ENCODE measurements at regions not wholly inside any gene's neighbourhood (a gene's known extent, or its start where the extent isn't known, plus 50 kb on each side); places are given as distances from the start of the nearest gene placed in this dataset.

DNA sequence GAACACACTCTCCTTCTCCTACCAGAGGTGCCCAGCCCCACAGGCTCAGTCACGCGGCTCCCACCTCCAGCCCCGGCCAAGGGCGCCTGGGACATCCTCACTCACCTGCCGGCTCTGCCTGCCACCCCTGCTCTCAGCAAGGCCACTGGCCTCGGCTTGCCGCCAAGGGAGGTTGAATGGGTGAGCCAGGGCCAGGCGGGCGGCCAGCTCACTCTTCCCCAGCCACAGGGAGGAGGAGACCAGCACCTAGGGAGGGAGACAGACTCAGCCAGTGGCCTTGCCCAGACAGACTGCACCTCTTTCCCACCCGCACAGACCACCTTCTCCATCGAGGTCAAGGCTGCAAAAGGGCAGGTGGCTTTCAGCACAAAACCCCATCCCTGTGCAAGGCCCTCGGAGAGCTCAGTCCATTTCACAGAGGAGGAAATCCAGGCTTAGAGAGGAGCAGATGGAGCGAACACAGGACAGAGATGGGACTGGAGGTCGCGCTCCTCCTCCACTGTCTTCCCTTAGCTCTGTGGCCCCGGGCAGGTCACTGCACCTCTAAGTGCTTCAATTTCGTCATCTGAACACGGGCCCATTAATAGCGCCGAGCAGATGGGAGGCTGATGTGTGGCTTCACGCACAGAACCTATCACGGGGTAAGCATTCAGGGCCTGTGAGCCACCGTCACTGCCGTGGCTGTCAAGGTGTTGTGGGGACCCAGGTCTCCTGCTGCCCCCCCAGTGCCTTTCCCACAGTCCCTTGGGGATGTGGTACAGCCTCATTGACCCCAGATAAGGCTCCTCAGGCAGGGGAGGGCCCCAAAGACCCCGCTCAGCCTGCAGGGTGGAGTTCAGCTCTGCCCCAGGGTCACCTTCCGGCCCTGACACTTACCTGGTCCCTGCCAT lies 56.1 kb downstream of the RMI2 start:
- no peak overlapping the region for H3K4me3 Mint-ChIP-seq
- H3K36me3 Mint-ChIP-seq = no peaks in the 10 kb centered on the region
- no peaks in the 10 kb centered on the region for H3K9me3 Mint-ChIP-seq
- peaks cover 58% of the 10 kb centered on the region for H3K27me3 Mint-ChIP-seq
- CTCF ChIA-PET = interaction anchor here (0.8 to 2.5 kb wide), 6 partner anchors 8 to 447 kb away, joined by 3 to 7 read pairs (median 3); no protein-coding TSS in a partner anchor
- H3K27ac Mint-ChIP-seq = no peak overlapping the region
- peaks cover 2% of the 10 kb centered on the region for H3K4me1 Mint-ChIP-seq
- peak; percentile 8 for DNase-seq

DNA sequence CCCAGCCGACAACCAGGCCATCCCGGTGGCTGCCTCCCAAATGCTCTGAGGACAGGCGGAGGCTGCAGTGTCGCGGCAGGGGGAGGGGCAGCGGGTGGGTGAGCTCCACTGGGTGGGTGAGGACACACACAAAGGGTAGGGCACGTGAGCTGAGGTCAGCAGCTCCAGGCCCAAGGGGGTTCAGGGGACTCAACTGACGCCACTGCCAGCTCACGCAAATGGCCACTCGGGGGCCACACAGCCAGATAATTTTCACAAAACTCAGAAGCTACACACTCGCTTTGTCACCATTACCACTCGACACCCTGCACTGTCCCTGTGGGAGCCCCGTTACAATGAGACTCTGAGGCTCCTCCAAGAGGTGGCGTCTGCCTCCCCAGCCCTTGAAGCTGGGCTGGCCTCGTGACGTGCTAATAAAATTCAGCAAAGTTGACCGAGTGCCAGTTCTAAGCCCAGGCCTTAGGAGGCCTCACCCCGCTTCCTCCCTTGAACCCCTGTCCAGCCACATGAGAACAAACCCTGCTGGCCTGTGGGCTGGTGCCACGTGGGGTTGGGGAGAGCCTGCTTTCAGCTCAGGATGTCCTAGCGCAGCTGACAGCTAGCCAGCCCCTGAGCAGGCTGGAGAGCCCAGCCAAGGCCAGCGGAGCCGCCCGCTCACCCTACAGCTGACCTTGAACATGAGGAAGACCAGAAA lies 56.9 kb downstream of the RMI2 start:
- no peaks in the 10 kb centered on the region for H3K9me3 Mint-ChIP-seq
- peaks cover 50% of the 10 kb centered on the region for H3K27me3 Mint-ChIP-seq
- CTCF ChIA-PET = interaction anchor here (0.7 to 7.2 kb wide), 5 partner anchors 10 to 448 kb away, joined by 3 to 68 read pairs (median 3); no protein-coding TSS in a partner anchor
- no peak overlapping the region for H3K4me3 Mint-ChIP-seq
- no peak for DNase-seq
- no peak overlapping the region for H3K27ac Mint-ChIP-seq
- H3K36me3 Mint-ChIP-seq = no peaks in the 10 kb centered on the region
- H3K4me1 Mint-ChIP-seq = peaks cover 2% of the 10 kb centered on the region

DNA sequence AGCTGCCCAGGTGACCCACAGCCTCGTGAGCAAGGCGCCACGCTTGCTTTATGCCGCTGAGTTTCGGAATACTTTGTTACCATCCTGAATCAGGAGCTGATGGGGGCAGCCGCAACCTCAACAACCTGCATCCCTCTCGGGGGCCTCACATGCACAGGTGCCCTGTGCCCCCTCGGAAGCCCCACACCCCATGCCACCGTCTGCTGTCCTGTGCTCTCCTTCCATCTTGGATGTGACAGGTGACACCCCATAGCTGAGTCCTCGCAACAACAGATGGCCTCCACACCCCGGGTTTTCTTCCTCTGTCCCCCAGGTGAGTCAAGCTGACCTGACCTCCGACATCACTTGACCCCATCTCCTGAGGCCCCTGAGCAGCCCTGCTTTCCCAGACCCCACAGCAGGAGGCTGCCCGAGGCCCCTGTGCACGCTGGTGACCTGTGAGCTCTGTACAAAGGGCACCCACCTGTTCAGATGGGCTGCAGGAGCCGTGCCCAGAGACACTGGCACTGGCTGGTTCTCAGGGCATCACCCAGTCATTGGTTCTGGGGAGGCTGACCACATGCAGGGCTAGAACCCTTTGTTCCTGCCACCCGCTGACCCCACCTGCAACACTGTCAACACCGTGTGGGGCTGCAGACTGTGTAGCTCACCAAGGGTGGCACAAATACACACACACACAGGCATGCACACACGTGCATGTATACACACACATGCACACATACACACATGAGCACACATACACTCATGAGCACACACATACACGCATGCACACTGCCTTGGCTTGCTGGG lies 57.7 kb downstream of the RMI2 start:
- CTCF ChIA-PET = interaction anchor here (0.7 to 7.2 kb wide), 5 partner anchors 11 to 439 kb away, joined by 3 to 68 read pairs (median 4); no protein-coding TSS in a partner anchor
- Mint-ChIP-seq H3K27ac (no peak overlapping the region), H3K36me3 (no peaks in the 10 kb centered on the region), H3K4me1 (peaks cover 4% of the 10 kb centered on the region), H3K4me3 (no peak overlapping the region), H3K27me3 (peaks cover 46% of the 10 kb centered on the region), H3K9me3 (no peaks in the 10 kb centered on the region)
- no peak for DNase-seq

DNA sequence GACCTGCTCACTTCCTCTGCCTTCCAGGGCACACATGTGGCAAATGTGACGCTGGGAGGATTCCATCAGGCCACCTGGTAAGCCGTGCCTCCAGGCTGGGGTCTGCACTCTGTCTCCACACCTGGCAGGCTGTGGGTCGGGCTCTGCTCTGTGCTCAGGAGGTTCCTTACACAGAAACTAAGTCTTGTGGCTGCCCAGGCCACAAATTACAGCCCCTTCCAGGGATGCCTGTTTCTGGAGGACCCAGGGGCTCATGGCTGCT lies 58.2 kb downstream of the RMI2 start:
- no peak for DNase-seq
- H3K4me1 Mint-ChIP-seq = peaks cover 4% of the 10 kb centered on the region
- peaks cover 40% of the 10 kb centered on the region for H3K27me3 Mint-ChIP-seq
- H3K4me3 Mint-ChIP-seq = no peak overlapping the region
- H3K36me3 Mint-ChIP-seq = no peaks in the 10 kb centered on the region
- H3K27ac Mint-ChIP-seq = no peak overlapping the region
- H3K9me3 Mint-ChIP-seq = no peaks in the 10 kb centered on the region
- CTCF ChIA-PET = interaction anchor here (0.7 to 7.2 kb wide), 2 partner anchors 31 to 440 kb away, joined by 4 to 68 read pairs; no protein-coding TSS in a partner anchor

DNA sequence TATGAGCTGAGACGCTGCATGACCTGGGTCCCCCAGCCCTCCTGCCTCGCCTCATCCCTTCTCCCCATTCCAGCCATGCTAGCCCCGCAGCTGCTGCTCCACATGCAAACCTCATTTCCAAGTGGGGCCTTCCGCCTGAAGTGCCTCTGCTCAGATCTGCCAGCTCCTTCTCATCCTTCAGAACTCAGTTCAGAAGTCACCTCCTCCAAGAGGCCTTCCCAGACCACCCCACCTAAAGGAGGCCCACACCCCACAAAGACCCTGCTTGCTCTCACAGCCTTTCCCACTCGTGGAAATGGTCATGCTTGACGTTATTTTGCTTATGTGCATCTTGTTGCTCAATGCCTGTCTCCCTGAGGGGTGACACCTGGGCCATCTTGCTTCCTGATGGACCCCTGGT lies 58.7 kb downstream of the RMI2 start:
- H3K4me3 Mint-ChIP-seq = no peak overlapping the region
- H3K27ac Mint-ChIP-seq = no peak overlapping the region
- no peak for DNase-seq
- CTCF ChIA-PET = interaction anchor here (0.7 to 7.2 kb wide), 4 partner anchors 7 to 450 kb away, joined by 4 to 68 read pairs (median 29); no protein-coding TSS in a partner anchor
- no peaks in the 10 kb centered on the region for H3K9me3 Mint-ChIP-seq
- peaks cover 4% of the 10 kb centered on the region for H3K4me1 Mint-ChIP-seq
- H3K27me3 Mint-ChIP-seq = peaks cover 38% of the 10 kb centered on the region
- H3K36me3 Mint-ChIP-seq = no peaks in the 10 kb centered on the region

DNA sequence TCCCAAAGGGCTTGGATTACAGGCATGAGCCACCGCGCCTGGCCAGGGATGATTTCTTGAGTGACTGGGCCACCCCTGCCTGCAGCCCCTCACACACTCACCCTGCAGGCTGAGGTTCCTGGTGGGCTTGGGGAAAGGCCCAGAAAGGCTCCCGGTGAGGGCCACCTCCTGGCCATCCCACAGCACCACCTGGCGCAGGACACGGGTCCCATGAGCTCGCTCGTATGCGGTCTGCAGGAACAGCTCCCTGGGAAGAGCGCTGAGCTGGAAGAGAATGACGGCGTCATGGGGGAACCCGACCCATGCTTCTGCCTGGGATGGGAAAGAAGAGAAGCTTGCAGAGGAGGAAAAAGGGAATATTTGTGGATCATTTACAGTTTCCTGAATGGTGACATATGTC lies 59.3 kb downstream of the RMI2 start:
- H3K27me3 Mint-ChIP-seq = peaks cover 34% of the 10 kb centered on the region
- no peak overlapping the region for H3K27ac Mint-ChIP-seq
- H3K9me3 Mint-ChIP-seq = no peaks in the 10 kb centered on the region
- no peak overlapping the region for H3K4me3 Mint-ChIP-seq
- no peak for DNase-seq
- CTCF ChIA-PET = interaction anchor here (1.0 to 7.2 kb wide), 8 partner anchors 8 to 451 kb away, joined by 3 to 68 read pairs (median 12); no protein-coding TSS in a partner anchor
- peaks cover 4% of the 10 kb centered on the region for H3K4me1 Mint-ChIP-seq
- no peaks in the 10 kb centered on the region for H3K36me3 Mint-ChIP-seq

DNA sequence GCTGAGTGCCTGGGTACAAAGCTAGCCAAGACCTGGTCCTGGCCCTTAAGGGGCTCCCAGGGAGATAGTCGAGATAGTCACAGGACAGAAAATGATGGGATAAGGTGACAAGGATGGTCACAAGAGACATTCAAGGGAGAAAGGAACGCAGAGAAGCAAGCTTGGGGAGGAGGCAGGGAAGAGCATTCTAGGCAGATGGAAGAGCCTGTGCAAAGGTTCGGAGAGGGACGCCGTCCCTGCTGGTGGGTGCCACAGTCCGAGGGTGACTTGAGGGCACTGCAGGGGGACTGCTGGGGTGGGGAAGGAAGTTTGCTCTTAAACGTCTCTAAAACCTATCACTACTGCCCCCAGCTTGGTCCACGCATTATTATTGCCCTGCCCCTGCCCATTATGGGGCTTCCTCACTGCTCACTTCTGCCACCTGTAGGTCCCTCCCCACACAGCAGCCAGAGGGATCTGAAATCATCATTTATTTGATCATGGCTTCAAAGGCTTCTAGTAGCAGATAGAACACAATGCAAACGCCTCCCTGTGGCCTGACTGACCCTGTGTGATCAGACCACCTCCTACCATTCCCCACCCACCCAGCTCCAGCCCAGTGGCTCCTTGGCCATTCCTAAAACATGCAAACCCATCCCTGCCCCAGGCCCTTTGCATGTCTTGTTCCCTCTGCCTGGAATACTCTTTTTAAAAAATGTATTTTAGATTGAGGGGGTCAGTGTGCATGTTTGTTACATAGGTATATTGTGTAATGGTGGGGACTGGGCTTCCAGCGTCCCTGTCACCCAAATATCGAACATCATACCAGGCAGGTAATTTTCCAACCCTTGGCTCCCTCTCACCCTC lies 60.3 kb downstream of the RMI2 start:
- Mint-ChIP-seq H3K36me3 (no peaks in the 10 kb centered on the region), H3K27ac (no peak overlapping the region), H3K27me3 (peaks cover 28% of the 10 kb centered on the region), H3K4me1 (peaks cover 4% of the 10 kb centered on the region), H3K9me3 (no peaks in the 10 kb centered on the region), H3K4me3 (no peak overlapping the region)
- peak; percentile 78 for DNase-seq
- CTCF ChIA-PET = interaction anchor here (0.7 to 7.2 kb wide), 24 partner anchors 9 to 457 kb away, joined by 3 to 68 read pairs (median 4); no protein-coding TSS in a partner anchor

DNA sequence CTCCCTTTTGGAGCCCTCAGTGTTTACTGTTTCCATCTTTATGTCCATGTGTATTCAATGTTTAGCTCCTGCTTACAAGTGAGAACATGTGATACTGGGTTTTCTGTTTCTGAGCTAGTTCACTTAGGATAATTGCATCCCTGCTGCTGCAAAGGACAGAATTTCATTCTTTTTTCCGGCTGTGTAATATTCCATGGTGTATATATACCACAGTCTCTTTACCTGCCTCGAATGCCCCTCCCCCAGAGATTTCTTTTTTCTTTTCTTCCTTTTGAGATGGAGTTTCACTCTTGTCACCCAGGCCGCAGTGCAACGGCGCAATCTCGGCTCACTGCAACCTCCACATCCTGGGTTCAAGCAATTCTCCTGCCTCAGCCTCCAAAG lies 60.9 kb downstream of the RMI2 start:
- Mint-ChIP-seq H3K27ac (no peak overlapping the region), H3K36me3 (no peaks in the 10 kb centered on the region)
- CTCF ChIA-PET = interaction anchor here (0.8 to 7.2 kb wide), 32 partner anchors 8 to 662 kb away, joined by 3 to 68 read pairs (median 4); no protein-coding TSS in a partner anchor

DNA sequence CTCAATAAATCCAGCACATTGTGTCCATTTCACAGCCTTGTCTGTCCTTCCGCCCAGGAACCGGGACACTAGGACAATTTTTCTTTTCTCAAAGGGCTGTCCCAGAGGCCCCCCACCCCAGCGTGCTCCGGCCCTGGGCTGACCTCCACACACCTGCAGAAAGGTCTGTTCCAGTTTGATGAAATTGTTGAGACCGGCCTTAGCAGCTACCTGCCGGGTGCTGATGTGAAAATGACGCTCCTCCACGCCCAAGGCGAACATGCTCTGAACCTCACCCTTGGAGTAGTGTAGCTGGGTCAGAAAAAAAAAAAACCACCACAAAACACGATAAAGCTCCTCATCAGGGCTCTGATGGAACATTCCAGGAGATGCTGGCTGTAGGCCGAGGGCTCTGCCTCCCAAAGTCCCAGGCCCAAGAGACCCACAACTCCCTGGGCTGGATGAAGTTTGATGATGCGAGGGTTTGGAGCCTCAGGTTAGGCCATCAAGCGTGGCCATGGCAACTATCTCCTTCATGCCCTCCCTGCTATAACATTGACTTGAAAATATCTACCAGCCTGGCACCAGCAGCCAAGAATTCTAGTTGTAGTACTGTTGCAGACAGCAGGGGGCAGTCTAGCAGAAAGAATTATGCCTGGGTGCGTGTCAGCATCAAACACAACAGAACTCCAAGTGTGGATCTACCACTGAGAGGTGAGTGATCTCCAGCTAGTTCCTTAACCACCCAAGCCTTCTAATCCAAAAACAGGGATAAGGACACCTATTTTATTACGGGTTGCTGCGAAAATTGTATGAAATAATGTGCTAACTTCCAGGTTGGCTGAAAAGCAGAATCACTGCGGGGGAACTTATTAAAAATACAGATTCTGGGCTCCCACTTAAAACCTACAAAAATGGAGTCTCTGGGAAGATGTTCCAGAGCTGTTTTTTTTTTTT lies 62.1 kb downstream of the RMI2 start:
- H3K9me3 Mint-ChIP-seq = no peaks in the 10 kb centered on the region
- peaks cover 4% of the 10 kb centered on the region for H3K4me1 Mint-ChIP-seq
- no peak overlapping the region for H3K27ac Mint-ChIP-seq
- H3K27me3 Mint-ChIP-seq = peaks cover 27% of the 10 kb centered on the region
- no peak overlapping the region for H3K4me3 Mint-ChIP-seq
- no peaks in the 10 kb centered on the region for H3K36me3 Mint-ChIP-seq
- DNase-seq = peak; percentile 77
- CTCF ChIA-PET = interaction anchor here (0.8 to 7.2 kb wide), 34 partner anchors 9 to 660 kb away, joined by 3 to 68 read pairs (median 4); no protein-coding TSS in a partner anchor

More for the DNA sequence above, 60.9 kb downstream of the RMI2 start:
- Mint-ChIP-seq H3K27me3 (peaks cover 26% of the 10 kb centered on the region), H3K4me3 (no peak overlapping the region), H3K4me1 (peaks cover 4% of the 10 kb centered on the region), H3K9me3 (no peaks in the 10 kb centered on the region)
- DNase-seq = no peak

DNA sequence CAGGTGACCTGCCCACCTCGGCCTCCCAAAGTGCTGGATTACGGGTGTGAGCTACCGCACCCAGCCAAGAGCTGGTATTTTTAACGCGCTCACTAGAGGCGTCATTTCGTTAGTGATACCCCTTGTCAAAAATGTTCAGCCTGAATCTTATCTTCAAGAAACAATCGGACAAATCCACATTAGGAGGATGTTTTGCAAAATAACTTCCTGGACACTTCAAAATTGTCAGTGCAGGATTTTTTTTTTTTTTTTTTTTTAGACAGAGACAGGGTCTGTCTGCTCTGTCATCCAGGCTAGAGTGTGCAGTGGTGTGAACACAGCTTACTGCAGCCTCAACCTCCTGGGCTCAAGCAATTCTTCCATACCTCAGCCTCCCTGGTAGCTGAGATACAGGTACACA lies 63.0 kb downstream of the RMI2 start:
- no peak for DNase-seq
- no peak overlapping the region for H3K27ac Mint-ChIP-seq
- CTCF ChIA-PET = interaction anchor here (0.8 to 7.2 kb wide), 16 partner anchors 11 to 659 kb away, joined by 3 to 68 read pairs (median 4); no protein-coding TSS in a partner anchor
- H3K4me1 Mint-ChIP-seq = peaks cover 4% of the 10 kb centered on the region
- H3K27me3 Mint-ChIP-seq = peaks cover 18% of the 10 kb centered on the region
- H3K4me3 Mint-ChIP-seq = no peak overlapping the region
- H3K9me3 Mint-ChIP-seq = no peaks in the 10 kb centered on the region
- H3K36me3 Mint-ChIP-seq = no peaks in the 10 kb centered on the region

DNA sequence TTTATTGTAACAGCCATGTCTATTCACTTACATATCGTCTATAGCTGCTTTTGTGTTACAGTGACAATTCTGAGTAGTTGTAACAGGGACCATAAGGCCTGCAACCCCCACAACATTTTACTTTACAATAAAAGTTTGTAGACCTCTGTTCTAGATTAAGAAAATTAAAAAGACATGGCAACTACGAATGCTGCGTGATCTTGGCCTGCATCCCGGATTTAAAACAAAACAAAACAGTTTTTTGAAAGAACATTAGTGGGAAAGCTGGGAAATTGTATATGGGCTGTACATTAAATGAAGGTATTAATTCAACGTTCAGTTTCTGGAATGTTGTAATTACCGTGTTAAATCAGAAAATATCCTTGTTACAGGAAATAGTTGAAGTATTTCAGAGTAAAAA lies 64.1 kb downstream of the RMI2 start:
- H3K9me3 Mint-ChIP-seq = no peaks in the 10 kb centered on the region
- H3K27me3 Mint-ChIP-seq = peaks cover 11% of the 10 kb centered on the region
- CTCF ChIA-PET = interaction anchor here (0.8 to 7.2 kb wide), 8 partner anchors 8 to 446 kb away, joined by 3 to 68 read pairs (median 5); no protein-coding TSS in a partner anchor
- H3K27ac Mint-ChIP-seq = no peak overlapping the region
- H3K36me3 Mint-ChIP-seq = no peaks in the 10 kb centered on the region
- H3K4me3 Mint-ChIP-seq = no peak overlapping the region
- no peak for DNase-seq
- peaks cover 4% of the 10 kb centered on the region for H3K4me1 Mint-ChIP-seq

DNA sequence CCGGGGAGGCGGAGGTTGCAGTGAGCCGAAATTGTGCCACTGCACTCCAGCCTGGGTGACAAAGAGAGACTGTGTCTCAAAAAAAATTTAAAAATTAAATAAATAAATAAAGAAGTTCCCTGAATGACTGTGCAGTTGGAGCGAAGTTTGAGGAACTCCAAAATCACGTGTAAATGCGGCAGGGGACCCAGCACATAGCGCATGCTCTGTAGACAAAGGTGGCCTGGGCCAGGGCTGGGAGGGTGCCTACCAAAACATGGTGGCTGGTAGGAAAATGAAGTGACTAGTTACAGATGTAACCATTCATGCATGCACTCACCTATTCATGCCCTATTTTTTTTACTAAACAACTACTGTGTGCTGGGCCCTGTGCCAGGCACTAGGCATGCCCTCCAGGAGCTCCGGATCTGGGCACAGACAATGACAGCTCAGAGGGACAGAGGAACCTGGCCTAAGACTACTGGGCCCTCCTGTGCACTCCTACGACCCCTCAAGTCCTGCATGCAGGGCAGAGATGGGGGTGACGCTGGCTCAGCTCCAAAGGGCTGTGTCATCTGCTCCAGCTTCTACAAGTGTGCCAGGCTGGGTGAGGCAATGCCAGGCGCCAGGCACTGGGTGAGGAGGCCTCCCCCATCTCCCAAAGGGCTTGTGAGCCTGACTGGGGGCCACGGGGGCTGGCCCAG lies 65.3 kb downstream of the RMI2 start:
- CTCF ChIA-PET = interaction anchor here (0.6 to 4.6 kb wide), 4 partner anchors 14 to 449 kb away, joined by 3 to 26 read pairs (median 8); no protein-coding TSS in a partner anchor
- Mint-ChIP-seq H3K9me3 (no peaks in the 10 kb centered on the region), H3K36me3 (no peaks in the 10 kb centered on the region)

More for the DNA sequence above, 65.3 kb downstream of the RMI2 start:
- no peak overlapping the region for H3K4me3 Mint-ChIP-seq
- no peak overlapping the region for H3K27ac Mint-ChIP-seq
- H3K4me1 Mint-ChIP-seq = peaks cover 4% of the 10 kb centered on the region
- DNase-seq = no peak
- H3K27me3 Mint-ChIP-seq = peaks cover 7% of the 10 kb centered on the region

Data from activated naive CD4-positive, alpha-beta T cell treated with anti-CD3 and anti-CD28 coated beads, Interleukin-2, amount 10 ng/mL, durations not matched to agents 7 days and 5 days (primary cell).